Right lobe of liver (tissue), 6 donors: ENCODE measurements at regions not wholly inside any gene's neighbourhood (a gene's known extent, or its start where the extent isn't known, plus 50 kb on each side); places are given as distances from the start of the nearest gene placed in this dataset.

Experiments
- ATAC-seq, 4 donors: fragments of 200-7000 bp; cut with Tn5 transposase; one replicate each; pipeline ENCODE4 v1.9.1; 2020; ENCODE audit warnings: mild to moderate bottlenecking in 4 of 4, moderate library complexity in 4 of 4
- DNase-seq, 3 donors: peaks; one replicate each; pipeline ENCODE4 v3.0.0-alpha.2; 2020
- H3K27ac ChIP-seq, 3 donors: fragments of 200-600 bp; one replicate each; pipeline ENCODE4 v1.8.0; 2022
- H3K27me3 ChIP-seq, 2 donors: fragments of 200-600 bp; one replicate each; pipeline ENCODE4 v1.8.0; 2022
- H3K36me3 ChIP-seq, 4 donors: fragments of 200-600 bp; sonication (generic) in 1 of 4; one replicate each; pipeline versions ENCODE4 v1.5.1 to v1.8.0; 2017 to 2022; ENCODE audit warnings: control low read depth in 1 of 4
- H3K4me1 ChIP-seq, 4 donors: fragments of 200-600 bp; sonication (generic) in 1 of 4; one replicate each; pipeline versions ENCODE4 v1.5.1 to v1.8.0; 2017 to 2022; ENCODE audit warnings: control low read depth in 1 of 4
- H3K4me3 ChIP-seq, 3 donors: fragments of 200-600 bp; one replicate each; pipeline ENCODE4 v1.8.0; 2022
- H3K9me3 ChIP-seq, 4 donors: fragments of 200-600 bp; sonication (generic) in 1 of 4; one replicate each; pipeline versions ENCODE4 v1.5.1 to v1.8.0; 2017 to 2022; ENCODE audit warnings: control low read depth in 1 of 4
- POLR2A ChIP-seq: fragments of 450-650 bp; IDR thresholded peaks from one replicate; pipeline ENCODE4 v1.6.1; 2017; ENCODE audit warnings: antibody characterized with exemption, mild to moderate bottlenecking
- WGBS: methylation state at CpG from one replicate; pipeline ENCODE4 v1.1.6; 2018; ENCODE audit warnings: low coverage, low lambda C conversion rate; ENCODE audit not compliant: insufficient coverage; ENCODE audit errors: missing lambda C conversion rate; 5-methylcytosine and 5-hydroxymethylcytosine counted together
- intact Hi-C, 2 donors: fragments of 100-400 bp; cut with DNase I; formaldehyde crosslinking; loops; one replicate each; pipeline versions ENCODE4 v1.11.2 to v1.14.1; 2022
- TF ChIP-seq, protein P1 (sequence below), 4 donors: fragments of 200-600 bp in 3 of 4; fragments of 450-650 bp in 1 of 4; IDR thresholded peaks; one replicate each; pipeline versions ENCODE4 v1.5.1 to v1.8.0; 2016 to 2022; ENCODE audit warnings: antibody characterized with exemption in 4 of 4, mild to moderate bottlenecking in 2 of 4
- donor health status: DM: no; HTN: yes; CAD: no.
- donor health status: DM: no; HTN: no; CAD: no.
- donor health status: DM: no; HTN: no; CAD: no.
- donor health status: DM: no; HTN: yes; CAD: no.
- donor health status: DM: no; HTN: yes; CAD: no.

DNA sequence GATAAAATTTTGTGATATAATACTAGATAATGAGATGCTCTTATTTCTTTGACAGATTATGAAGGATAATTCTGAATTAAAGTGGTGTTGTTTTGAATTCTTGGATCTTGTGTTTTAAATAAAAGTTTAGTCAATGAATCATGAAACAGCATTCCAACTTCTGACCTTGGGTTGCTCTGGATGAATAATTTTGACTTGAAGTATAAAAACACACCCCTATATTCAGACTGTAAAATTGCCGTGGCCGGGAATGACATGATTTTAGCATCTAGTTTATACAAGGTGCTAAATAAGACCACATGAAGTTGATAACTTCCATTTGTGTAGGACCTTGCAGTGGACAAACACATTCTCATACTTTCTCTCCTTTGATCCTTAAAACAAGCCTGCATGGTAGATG lies 67.2 kb upstream of the DAP start:
- ATAC-seq (no peak), DNase-seq (no peak)
- intact Hi-C loops = no loop called here
- no peak for TF ChIP-seq POLR2A
- TF ChIP-seq, protein P1, sequence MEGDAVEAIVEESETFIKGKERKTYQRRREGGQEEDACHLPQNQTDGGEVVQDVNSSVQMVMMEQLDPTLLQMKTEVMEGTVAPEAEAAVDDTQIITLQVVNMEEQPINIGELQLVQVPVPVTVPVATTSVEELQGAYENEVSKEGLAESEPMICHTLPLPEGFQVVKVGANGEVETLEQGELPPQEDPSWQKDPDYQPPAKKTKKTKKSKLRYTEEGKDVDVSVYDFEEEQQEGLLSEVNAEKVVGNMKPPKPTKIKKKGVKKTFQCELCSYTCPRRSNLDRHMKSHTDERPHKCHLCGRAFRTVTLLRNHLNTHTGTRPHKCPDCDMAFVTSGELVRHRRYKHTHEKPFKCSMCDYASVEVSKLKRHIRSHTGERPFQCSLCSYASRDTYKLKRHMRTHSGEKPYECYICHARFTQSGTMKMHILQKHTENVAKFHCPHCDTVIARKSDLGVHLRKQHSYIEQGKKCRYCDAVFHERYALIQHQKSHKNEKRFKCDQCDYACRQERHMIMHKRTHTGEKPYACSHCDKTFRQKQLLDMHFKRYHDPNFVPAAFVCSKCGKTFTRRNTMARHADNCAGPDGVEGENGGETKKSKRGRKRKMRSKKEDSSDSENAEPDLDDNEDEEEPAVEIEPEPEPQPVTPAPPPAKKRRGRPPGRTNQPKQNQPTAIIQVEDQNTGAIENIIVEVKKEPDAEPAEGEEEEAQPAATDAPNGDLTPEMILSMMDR (IDR thresholded peaks at IDR 0.05) = no peak
- Histone ChIP-seq H3K4me1 (no peaks in the 10 kb centered on the region), H3K9me3 (no peaks in the 10 kb centered on the region), H3K27ac (no peak overlapping the region), H3K4me3 (no peak overlapping the region), H3K36me3 (no peaks in the 10 kb centered on the region), H3K27me3 (no peaks in the 10 kb centered on the region)
- WGBS = 93% methylated on average over 2 of the region's 2 CpGs

DNA sequence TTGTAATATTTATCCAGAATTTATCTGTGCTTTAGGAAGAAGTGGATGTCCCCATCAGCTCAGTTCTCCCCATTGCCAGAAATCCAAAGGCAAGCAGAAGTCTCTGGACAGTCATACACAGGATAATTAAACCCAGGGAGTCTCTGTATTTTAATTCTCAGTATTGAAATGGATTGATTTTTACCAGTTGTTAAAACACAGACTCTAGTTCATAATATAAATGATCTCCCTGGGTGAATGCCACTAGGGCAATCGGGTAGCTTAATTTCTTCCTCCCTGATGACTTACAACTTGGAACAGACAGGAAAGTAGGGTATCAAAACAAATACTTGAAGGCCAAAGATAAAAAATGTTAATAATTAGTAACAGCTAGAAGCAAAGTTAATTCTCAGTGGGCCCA lies 66.5 kb upstream of the DAP start:
- TF ChIP-seq, protein P1 (IDR thresholded peaks at IDR 0.05) = no peak
- TF ChIP-seq POLR2A = no peak
- Histone ChIP-seq H3K4me3 (no peak overlapping the region), H3K36me3 (no peaks in the 10 kb centered on the region), H3K27ac (no peak overlapping the region), H3K9me3 (no peaks in the 10 kb centered on the region), H3K4me1 (no peaks in the 10 kb centered on the region), H3K27me3 (no peaks in the 10 kb centered on the region)
- intact Hi-C loops = no loop called here
- 56% methylated on average over 1 of the region's 1 CpG for WGBS
- ATAC-seq (no peak), DNase-seq (no peak)

DNA sequence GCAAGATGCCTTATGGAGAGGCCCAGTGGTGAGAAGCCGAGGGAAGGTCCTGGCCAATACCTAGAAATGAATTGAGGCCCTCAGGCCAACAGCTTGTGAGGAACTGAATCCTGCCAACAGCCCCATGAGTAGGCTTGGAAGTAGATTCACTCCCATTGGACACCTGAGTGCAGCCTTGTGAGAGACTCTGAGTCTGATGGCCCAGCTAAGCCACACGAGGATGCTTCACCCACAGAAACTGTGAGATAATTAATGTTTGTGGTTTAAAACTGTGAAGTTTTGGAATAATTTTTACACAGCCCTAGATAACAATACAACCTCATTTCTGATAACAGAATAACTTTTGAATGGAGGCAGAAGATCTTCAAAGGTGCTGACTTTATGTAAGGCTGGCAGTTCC lies 65.9 kb upstream of the DAP start:
- no CpG with 5 or more reads among the region's 2 CpGs for WGBS
- intact Hi-C loops = no loop called here

DNA sequence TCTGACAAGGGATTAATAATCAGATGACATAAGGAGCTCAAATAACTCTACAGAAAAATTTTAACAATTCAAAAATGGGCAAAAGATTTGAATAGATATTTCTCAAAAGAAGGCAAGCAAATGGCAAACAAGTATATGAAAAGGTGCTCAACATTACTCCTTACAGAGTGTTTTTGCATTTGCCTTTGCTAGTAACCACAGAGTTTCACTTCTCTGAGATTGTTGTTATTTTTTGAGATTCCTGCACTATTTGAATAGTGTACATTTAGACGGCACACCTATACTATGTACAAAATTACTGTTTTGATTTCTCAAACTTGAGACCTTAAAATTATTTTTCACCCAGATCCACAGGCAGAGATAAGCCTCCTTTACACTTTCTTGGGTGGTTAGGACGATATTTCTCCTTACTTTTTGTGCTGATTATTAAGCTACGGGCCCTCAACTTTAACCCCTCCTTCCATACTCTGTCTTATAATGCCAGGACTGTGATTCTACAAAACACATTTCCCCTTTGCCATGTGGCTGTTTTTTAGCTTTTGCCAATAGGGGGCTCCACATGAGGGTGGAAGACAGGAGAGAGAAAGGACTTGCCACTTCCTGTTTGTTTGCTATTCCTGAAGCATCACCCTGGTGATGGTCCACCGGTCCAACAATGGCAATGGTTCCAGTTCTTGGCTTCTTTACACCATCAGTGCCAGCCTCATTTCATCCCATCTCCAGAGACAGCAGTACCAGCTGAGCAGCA lies 65.0 kb upstream of the DAP start:
- no peak overlapping the region for H3K4me3 ChIP-seq
- WGBS = 73% methylated on average over 4 of the region's 4 CpGs
- H3K4me1 ChIP-seq = no peaks in the 10 kb centered on the region
- no peaks in the 10 kb centered on the region for H3K36me3 ChIP-seq
- no peaks in the 10 kb centered on the region for H3K27me3 ChIP-seq
- no peaks in the 10 kb centered on the region for H3K9me3 ChIP-seq
- DNase-seq = no peak
- no peak for ATAC-seq
- intact Hi-C loops = no loop called here
- no peak for TF ChIP-seq POLR2A
- TF ChIP-seq, protein P1 (IDR thresholded peaks at IDR 0.05) = no peak
- H3K27ac ChIP-seq = no peak overlapping the region

More for the DNA sequence above, 65.9 kb upstream of the DAP start:
- no peak for TF ChIP-seq POLR2A
- TF ChIP-seq, protein P1 (IDR thresholded peaks at IDR 0.05) = no peak
- no peak overlapping the region for H3K27ac ChIP-seq
- no peaks in the 10 kb centered on the region for H3K27me3 ChIP-seq
- DNase-seq = no peak
- no peak overlapping the region for H3K4me3 ChIP-seq
- H3K4me1 ChIP-seq = no peaks in the 10 kb centered on the region
- no peaks in the 10 kb centered on the region for H3K9me3 ChIP-seq
- ATAC-seq = no peak
- no peaks in the 10 kb centered on the region for H3K36me3 ChIP-seq
